ENCODE measurements at regions not wholly inside any gene's neighbourhood (a gene's known extent, or its start where the extent isn't known, plus 50 kb on each side); places are given as distances from the start of the nearest gene placed in this dataset.

- CTCF ChIA-PET, result no interaction called here
- no peak for DNase-seq (ENCODE audit: low read depth, low spot score)
- H3K27me3 ChIP-seq (ENCODE audit: control insufficient read depth in 2 of 2, insufficient read depth in 2 of 2, low read length in 2 of 2), result no peaks in the 10 kb centered on the region
- TF ChIP-seq POLR2A (IDR thresholded peaks at IDR 0.05; ENCODE audit: low read depth, low read length) (no peak), JUN (IDR thresholded peaks at IDR 0.05; ENCODE audit: borderline replicate concordance, insufficient read depth, insufficient read length, low read depth) (no peak), MAX (IDR thresholded peaks at IDR 0.05; ENCODE audit: insufficient read depth, insufficient read length) (no peak), FOS (IDR thresholded peaks at IDR 0.05; ENCODE audit: borderline replicate concordance, insufficient read depth, low read length) (no peak), GATA2 (IDR thresholded peaks at IDR 0.05; ENCODE audit: insufficient read depth, insufficient read length, low read depth, low read length) (no peak)
- no TSS peak for BruUV-seq (replicated peaks)
- no peak overlapping the region for H2AFZ ChIP-seq (ENCODE audit: low read depth, low read length)
- intact Hi-C loops (cut with micrococcal nuclease), result no loop called here
- no peak overlapping the region for H3K4me2 ChIP-seq (ENCODE audit: insufficient read depth, low read length)
- no peaks in the 10 kb centered on the region for H3K4me1 ChIP-seq (ENCODE audit: control insufficient read depth, extremely low read depth, insufficient read depth, low read length)
- POLR2A ChIA-PET, result no interaction called here
- H3K4me3 ChIP-seq (replicated peaks in 1 of 3; ENCODE audit: insufficient read depth in 1 of 3, low read depth in 1 of 3, low read length in 3 of 3), result no peak overlapping the region
- no peak for FAIRE-seq
- dilution Hi-C loops (cut with MboI; ENCODE audit: extremely low pct_ligation_motif_present, low sequenced_read_pairs), result no loop called here
- no peak overlapping the region for H3K9ac ChIP-seq (replicated peaks; ENCODE audit: extremely low read depth, insufficient read depth, low read length)
- H4K20me1 ChIP-seq (replicated peaks; ENCODE audit: control insufficient read depth, extremely low read depth, insufficient read depth, low read length), result no peaks in the 10 kb centered on the region
- H3K9me3 ChIP-seq (replicated peaks; ENCODE audit: control insufficient read depth, insufficient read depth, low read length), result peaks cover 3% of the 10 kb centered on the region
- no peak overlapping the region for H3K27ac ChIP-seq (ENCODE audit: insufficient read depth, low read depth, low read length)
- H3K79me2 ChIP-seq (ENCODE audit: control insufficient read depth, insufficient read depth, low read length), result no peaks in the 10 kb centered on the region
- H3K9me1 ChIP-seq (replicated peaks; ENCODE audit: control insufficient read depth, extremely low read depth, insufficient read depth, low read length), result no peaks in the 10 kb centered on the region
- H3K36me3 ChIP-seq (ENCODE audit: control insufficient read depth in 2 of 2, extremely low read depth in 1 of 2, insufficient read depth in 2 of 2, low read length in 2 of 2), result no peaks in the 10 kb centered on the region
These were observed 1536.7 kb upstream of the B3GALT2 start for GRCh38 chr1:194723067-194723466.

GRCh38 chr1:194717941-194718340 is 1531.5 kb upstream of the B3GALT2 start:
- Histone ChIP-seq H3K27me3 (ENCODE audit: control insufficient read depth in 2 of 2, insufficient read depth in 2 of 2, low read length in 2 of 2) (no peaks in the 10 kb centered on the region), H3K4me1 (ENCODE audit: control insufficient read depth, extremely low read depth, insufficient read depth, low read length) (no peaks in the 10 kb centered on the region), H3K9me3 (replicated peaks; ENCODE audit: control insufficient read depth, insufficient read depth, low read length) (no peaks in the 10 kb centered on the region), H2AFZ (ENCODE audit: low read depth, low read length) (no peak overlapping the region), H3K27ac (ENCODE audit: insufficient read depth, low read depth, low read length) (no peak overlapping the region), H3K36me3 (ENCODE audit: control insufficient read depth in 2 of 2, extremely low read depth in 1 of 2, insufficient read depth in 2 of 2, low read length in 2 of 2) (no peaks in the 10 kb centered on the region), H3K79me2 (ENCODE audit: control insufficient read depth, insufficient read depth, low read length) (no peaks in the 10 kb centered on the region), H3K4me2 (ENCODE audit: insufficient read depth, low read length) (no peak overlapping the region), H4K20me1 (replicated peaks; ENCODE audit: control insufficient read depth, extremely low read depth, insufficient read depth, low read length) (no peaks in the 10 kb centered on the region), H3K4me3 (replicated peaks in 1 of 3; ENCODE audit: insufficient read depth in 1 of 3, low read depth in 1 of 3, low read length in 3 of 3) (no peak overlapping the region), H3K9me1 (replicated peaks; ENCODE audit: control insufficient read depth, extremely low read depth, insufficient read depth, low read length) (no peaks in the 10 kb centered on the region), H3K9ac (replicated peaks; ENCODE audit: extremely low read depth, insufficient read depth, low read length) (no peak overlapping the region)
- FAIRE-seq, result no peak
- BruUV-seq (replicated peaks), result no TSS peak
- DNase-seq (ENCODE audit: low read depth, low spot score), result no peak
- no peak for TF ChIP-seq POLR2AphosphoS5 (IDR thresholded peaks at IDR 0.05; ENCODE audit: insufficient read depth, low read depth, low read length)
- no peak for TF ChIP-seq CTCF (IDR thresholded peaks at IDR 0.05; ENCODE audit: extremely low read depth in 1 of 2, insufficient read depth in 1 of 2, low read depth in 1 of 2, low read length in 2 of 2)
- TF ChIP-seq JUN (IDR thresholded peaks at IDR 0.05; ENCODE audit: borderline replicate concordance, insufficient read depth, insufficient read length, low read depth), result no peak
- no peak for TF ChIP-seq GATA2 (IDR thresholded peaks at IDR 0.05; ENCODE audit: insufficient read depth, insufficient read length, low read depth, low read length)
- no peak for TF ChIP-seq MAX (IDR thresholded peaks at IDR 0.05; ENCODE audit: insufficient read depth, insufficient read length)
- TF ChIP-seq POLR2A (IDR thresholded peaks at IDR 0.05; ENCODE audit: low read depth, low read length), result no peak
- TF ChIP-seq MYC (IDR thresholded peaks at IDR 0.05; ENCODE audit: low read depth, low read length), result no peak
- TF ChIP-seq FOS (IDR thresholded peaks at IDR 0.05; ENCODE audit: borderline replicate concordance, insufficient read depth, low read length), result no peak
- no peak for TF ChIP-seq EZH2 (IDR thresholded peaks at IDR 0.05; ENCODE audit: borderline replicate concordance, low read depth, low read length, severe bottlenecking)
- ChIA-PET POLR2A (no interaction called here), CTCF (no interaction called here)
- intact Hi-C loops (cut with micrococcal nuclease), result no loop called here
- dilution Hi-C loops (cut with MboI; ENCODE audit: extremely low pct_ligation_motif_present, low sequenced_read_pairs), result no loop called here
